A549 (cell line): ENCODE measurements at regions not wholly inside any gene's neighbourhood (a gene's known extent, or its start where the extent isn't known, plus 50 kb on each side); places are given as distances from the start of the nearest gene placed in this dataset.

ENCODE experiments used
- ATAC-seq, 2 experiments: fragments of 200-7000 bp in 1 of 2; fragments of >200 bp in 1 of 2; cut with Nextera tagmentation in 1 of 2; cut with Tn5 transposase in 1 of 2; 3 replicates each; pipeline versions ENCODE4 v1.8.0 to v1.9.1; 2018 to 2020; ENCODE audit warnings: mild to moderate bottlenecking in 1 of 2, moderate library complexity in 1 of 2
- CTCF ChIA-PET: fragments of 300-600 bp; sonication (Branson Sonifier 250); formaldehyde crosslinking; extraction: SDS; loops from one replicate; lab custom pipeline; 2021; ENCODE audit warnings: antibody characterized with exemption, inconsistent platforms; lab: Yijun Ruan, JAX
- POLR2A ChIA-PET: fragments of 350-600 bp; formaldehyde crosslinking; extraction: SDS; loops from one replicate; lab custom pipeline; 2021; ENCODE audit warnings: antibody characterized with exemption, inconsistent platforms; lab: Yijun Ruan, JAX
- DNase-seq, 2 experiments: peaks; one replicate each; pipeline versions ENCODE4 v3.0.0 to v3.0.0-alpha.2; 2011 to 2016; ENCODE audit warnings: low read depth in 1 of 2, low spot score in 1 of 2
- FAIRE-seq: peaks from 2 replicates; lab custom pipeline; 2011; peaks lifted over from hg19 to GRCh38; lab: Jason Lieb, UNC
- H3K27ac ChIP-seq, 2 experiments: fragments of >200 bp; sonication (Bioruptor Twin); formaldehyde crosslinking; 3 replicates each; pipeline ENCODE4 v1.5.1; 2016 to 2017
- H3K4me1 ChIP-seq: fragments of >200 bp; sonication (Bioruptor Twin); formaldehyde crosslinking; 3 replicates; pipeline ENCODE4 v1.6.1; 2016
- H3K4me2 ChIP-seq: fragments of >200 bp; sonication (Bioruptor Twin); formaldehyde crosslinking; 3 replicates; pipeline ENCODE4 v1.6.1; 2016
- H3K4me3 ChIP-seq: fragments of >200 bp; sonication (Bioruptor Twin); formaldehyde crosslinking; 3 replicates; pipeline ENCODE4 v1.5.1; 2016
- H3K9me3 ChIP-seq: fragments of >200 bp; sonication (Bioruptor Twin); formaldehyde crosslinking; 3 replicates; pipeline ENCODE4 v1.6.1; 2016
- CBX8 ChIP-seq: fragments of 200-600 bp; sonication (generic); IDR thresholded peaks from 2 replicates; pipeline ENCODE4 v1.6.1; 2016
- CEBPB ChIP-seq, 2 experiments: fragments of >200 bp in 1 of 2; sonication (Bioruptor Twin) in 1 of 2; formaldehyde crosslinking in 1 of 2; IDR thresholded peaks; 2 replicates each; pipeline ENCODE4 v1.6.1; 2012 to 2016
- CHD2 ChIP-seq: fragments of 150-350 bp; IDR thresholded peaks from 2 replicates; pipeline ENCODE4 v1.6.1; 2014; ENCODE audit warnings: low read length; ENCODE audit not compliant: partially characterized antibody
- CHD4 ChIP-seq: fragments of 200-600 bp; sonication (generic); IDR thresholded peaks from 2 replicates; pipeline ENCODE4 v1.6.1; 2016; ENCODE audit warnings: antibody characterized with exemption, mild to moderate bottlenecking, borderline replicate concordance
- CTCF ChIP-seq: fragments of >200 bp; sonication (Bioruptor Twin); formaldehyde crosslinking; IDR thresholded peaks from 3 replicates; pipeline ENCODE4 v1.5.1; 2016
- EHMT2 ChIP-seq: fragments of 200-600 bp; sonication (generic); IDR thresholded peaks from 2 replicates; pipeline ENCODE4 v1.6.1; 2016; ENCODE audit warnings: antibody characterized with exemption, low read depth, mild to moderate bottlenecking, moderate library complexity
- FOSB ChIP-seq: fragments of 250-450 bp; sonication (Bioruptor Pico); IDR thresholded peaks from 2 replicates; pipeline ENCODE4 v1.5.0; 2020; ENCODE audit warnings: mild to moderate bottlenecking, moderate library complexity
- HDAC2 ChIP-seq: fragments of 200-600 bp; sonication (generic); IDR thresholded peaks from 2 replicates; pipeline ENCODE4 v1.6.1; 2016
- HEYL ChIP-seq: fragments of 250-450 bp; sonication (Bioruptor Pico); IDR thresholded peaks from 2 replicates; pipeline ENCODE4 v1.8.0; 2021; ENCODE audit warnings: mild to moderate bottlenecking, moderate library complexity
- HMGXB4 ChIP-seq: fragments of 250-450 bp; sonication (Bioruptor Pico); IDR thresholded peaks from 2 replicates; pipeline ENCODE4 v1.5.0; 2021; ENCODE audit warnings: mild to moderate bottlenecking, moderate library complexity, borderline replicate concordance
- HOXB13 ChIP-seq: fragments of 250-450 bp; sonication (Bioruptor Pico); IDR thresholded peaks from 2 replicates; pipeline ENCODE4 v1.5.0; 2020; ENCODE audit warnings: low read depth, mild to moderate bottlenecking, moderate library complexity
- HOXB5 ChIP-seq: fragments of 250-450 bp; sonication (Bioruptor Pico); IDR thresholded peaks from 2 replicates; pipeline ENCODE4 v1.5.0; 2020; ENCODE audit warnings: mild to moderate bottlenecking, moderate library complexity
- KDM1A ChIP-seq: fragments of 200-600 bp; sonication (generic); IDR thresholded peaks from 2 replicates; pipeline ENCODE4 v1.6.1; 2016; ENCODE audit warnings: low read depth, mild to moderate bottlenecking
- KDM5A ChIP-seq: fragments of 200-600 bp; sonication (generic); IDR thresholded peaks from 2 replicates; pipeline ENCODE4 v1.6.1; 2016; ENCODE audit warnings: antibody characterized with exemption, mild to moderate bottlenecking
- MAFK ChIP-seq: fragments of 450-650 bp; IDR thresholded peaks from 2 replicates; pipeline ENCODE4 v1.6.1; 2014; ENCODE audit not compliant: partially characterized antibody
- MAZ ChIP-seq: fragments of 150-350 bp; IDR thresholded peaks from 2 replicates; pipeline ENCODE4 v1.6.1; 2014; ENCODE audit warnings: antibody characterized with exemption, low read depth, low read length, borderline replicate concordance
- MYC ChIP-seq: IDR thresholded peaks from 2 replicates; pipeline ENCODE4 v1.6.1; 2012; ENCODE audit warnings: mild to moderate bottlenecking, inconsistent platforms, low read length, improper control_type of control experiment, borderline replicate concordance
- NFE2L2 ChIP-seq: fragments of 150-350 bp; conservative IDR thresholded peaks from 2 replicates; pipeline ENCODE4 v1.6.1; 2014; ENCODE audit warnings: low read length
- NPAS2 ChIP-seq: fragments of 250-450 bp; sonication (Bioruptor Pico); IDR thresholded peaks from 2 replicates; pipeline ENCODE4 v1.8.0; 2022; ENCODE audit warnings: mild to moderate bottlenecking, moderate library complexity, borderline replicate concordance
- NR3C1 ChIP-seq: fragments of >200 bp; sonication (Bioruptor Twin); formaldehyde crosslinking; IDR thresholded peaks from 3 replicates; pipeline ENCODE4 v1.6.1; 2017
- PBX3 ChIP-seq: IDR thresholded peaks from 2 replicates; pipeline ENCODE4 v1.6.1; 2012
- PHF8 ChIP-seq: fragments of 200-600 bp; sonication (generic); IDR thresholded peaks from 2 replicates; pipeline ENCODE4 v1.6.1; 2016; ENCODE audit warnings: low read depth, mild to moderate bottlenecking, antibody characterized with exemption, moderate library complexity, borderline replicate concordance
- POLR2AphosphoS2 ChIP-seq: conservative IDR thresholded peaks from 2 replicates; pipeline ENCODE4 v1.6.1; 2012; ENCODE audit warnings: low read length, improper control_type of control experiment, inconsistent platforms
- RCOR1 ChIP-seq: fragments of 150-350 bp; IDR thresholded peaks from 2 replicates; pipeline ENCODE4 v1.6.1; 2014; ENCODE audit warnings: antibody characterized with exemption, low read length, low read depth
- REST ChIP-seq: fragments of 200-600 bp; sonication (generic); IDR thresholded peaks from 2 replicates; pipeline ENCODE4 v1.6.1; 2016; ENCODE audit warnings: antibody characterized with exemption, mild to moderate bottlenecking, moderate library complexity
- RNF2 ChIP-seq: fragments of 200-600 bp; sonication (generic); IDR thresholded peaks from 2 replicates; pipeline ENCODE4 v1.6.1; 2016; ENCODE audit warnings: low read depth, mild to moderate bottlenecking, antibody characterized with exemption, moderate library complexity, borderline replicate concordance
- SMC3 ChIP-seq: fragments of >200 bp; sonication (Bioruptor Twin); formaldehyde crosslinking; IDR thresholded peaks from 3 replicates; pipeline ENCODE4 v1.6.1; 2018; ENCODE audit warnings: inconsistent platforms
- SREBF2 ChIP-seq: fragments of 450-650 bp; IDR thresholded peaks from 2 replicates; pipeline ENCODE4 v1.6.1; 2014; ENCODE audit warnings: mild to moderate bottlenecking, moderate library complexity
- TFCP2L1 ChIP-seq: fragments of 250-450 bp; sonication (Bioruptor Pico); IDR thresholded peaks from 2 replicates; pipeline ENCODE4 v1.5.0; 2021; ENCODE audit warnings: mild to moderate bottlenecking
- TP53 ChIP-seq: fragments of 250-450 bp; sonication (Bioruptor Pico); IDR thresholded peaks from 2 replicates; pipeline ENCODE4 v1.5.0; 2021; ENCODE audit warnings: mild to moderate bottlenecking, moderate library complexity
- USF2 ChIP-seq: fragments of 450-650 bp; IDR thresholded peaks from 2 replicates; pipeline ENCODE4 v1.6.1; 2014; ENCODE audit warnings: antibody characterized with exemption
- WGBS: methylation state at CpG from one replicate; pipeline ENCODE4 v1.1.6; 2017; ENCODE audit errors: missing lambda C conversion rate; 5-methylcytosine and 5-hydroxymethylcytosine counted together
- TF ChIP-seq, protein P1 (sequence below): IDR thresholded peaks from 2 replicates; pipeline ENCODE4 v1.6.1; 2012
- TF ChIP-seq, protein P2 (sequence below): IDR thresholded peaks from 2 replicates; pipeline ENCODE4 v1.6.1; 2012; ENCODE audit warnings: low read depth, borderline replicate concordance

DNA sequence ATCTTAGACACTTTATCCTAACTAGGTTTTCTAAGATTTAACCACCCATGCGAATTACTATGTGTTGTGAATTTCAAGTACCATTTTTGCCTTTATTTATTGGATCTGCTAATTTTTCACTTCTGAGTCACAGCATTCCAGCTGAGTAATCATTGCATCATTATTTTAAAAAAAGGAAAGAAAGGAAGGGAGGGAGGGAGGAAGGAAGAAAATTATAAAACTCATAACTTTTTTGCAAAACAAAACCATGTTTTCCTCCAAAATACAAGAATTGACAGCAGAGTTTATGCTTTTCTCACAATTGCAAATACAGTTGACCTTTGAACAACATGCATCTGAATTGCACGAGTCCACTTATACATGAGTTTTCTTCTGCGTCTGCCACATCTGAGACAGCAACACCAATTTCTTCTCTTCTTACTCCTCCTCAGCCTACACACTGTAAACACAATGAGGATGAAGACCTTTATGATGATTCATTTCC lies 651.4 kb upstream of the NECTIN3 start:
- peak; percentile 88 for FAIRE-seq
- ChIA-PET POLR2A (no interaction called here), CTCF (no interaction called here)
- TF ChIP-seq CBX8, result no peak
- TF ChIP-seq CEBPB (IDR thresholded peaks at IDR 0.05), result peak; percentile 72 to 94
- no peak for TF ChIP-seq HOXB13 (CRISPR knock-in tag)
- TF ChIP-seq NR3C1, result no peak
- TF ChIP-seq HDAC2, result no peak
- TF ChIP-seq MAZ, result no peak
- peak; percentile 48; the same call in 2 of the 3 replicates for TF ChIP-seq SMC3
- TF ChIP-seq PBX3, result peak; percentile 66
- TF ChIP-seq, protein P1, sequence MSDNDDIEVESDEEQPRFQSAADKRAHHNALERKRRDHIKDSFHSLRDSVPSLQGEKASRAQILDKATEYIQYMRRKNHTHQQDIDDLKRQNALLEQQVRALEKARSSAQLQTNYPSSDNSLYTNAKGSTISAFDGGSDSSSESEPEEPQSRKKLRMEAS, result peak; percentile 37; the same call in 1 of the 2 replicates
- no peak for TF ChIP-seq EHMT2
- TF ChIP-seq KDM1A, result no peak
- TF ChIP-seq CHD2, result no peak
- no peak for TF ChIP-seq TFCP2L1 (CRISPR knock-in tag)
- TF ChIP-seq HOXB5 (CRISPR knock-in tag), result no peak
- TF ChIP-seq POLR2AphosphoS2, result no peak
- no peak for TF ChIP-seq TP53 (CRISPR knock-in tag)
- TF ChIP-seq RNF2, result no peak
- TF ChIP-seq FOSB (CRISPR knock-in tag), result no peak
- TF ChIP-seq, protein P2, sequence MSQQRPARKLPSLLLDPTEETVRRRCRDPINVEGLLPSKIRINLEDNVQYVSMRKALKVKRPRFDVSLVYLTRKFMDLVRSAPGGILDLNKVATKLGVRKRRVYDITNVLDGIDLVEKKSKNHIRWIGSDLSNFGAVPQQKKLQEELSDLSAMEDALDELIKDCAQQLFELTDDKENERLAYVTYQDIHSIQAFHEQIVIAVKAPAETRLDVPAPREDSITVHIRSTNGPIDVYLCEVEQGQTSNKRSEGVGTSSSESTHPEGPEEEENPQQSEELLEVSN, result no peak
- no peak for TF ChIP-seq CHD4
- TF ChIP-seq HEYL, result no peak
- TF ChIP-seq PHF8, result no peak
- no peak for TF ChIP-seq RCOR1
- TF ChIP-seq NFE2L2, result no peak
- TF ChIP-seq USF2, result no peak
- no peak for TF ChIP-seq REST
- no peak for TF ChIP-seq SREBF2
- TF ChIP-seq MAFK, result peak; percentile 31
- TF ChIP-seq NPAS2 (CRISPR knock-in tag), result no peak
- TF ChIP-seq HMGXB4 (CRISPR knock-in tag), result no peak
- TF ChIP-seq CTCF, result no peak
- TF ChIP-seq KDM5A, result no peak
- no peak for TF ChIP-seq MYC

More for the DNA sequence above, 651.4 kb upstream of the NECTIN3 start:
- Histone ChIP-seq H3K27ac (peak overlapping the region; percentile 74 to 81), H3K4me1 (peaks cover 28% of the 10 kb centered on the region), H3K4me2 (peak overlapping the region; percentile 68), H3K4me3 (peak overlapping the region; percentile 10; the same call in 1 of the 3 replicates), H3K9me3 (0 out of 3 replicates have a peak, but pooled peaks cover 2% of the 10 kb centered on the region)
- peak; percentile 56 to 77; a peak in 4 of 6 replicates for ATAC-seq
- 4% methylated on average over 3 of the region's 3 CpGs for WGBS
- DNase-seq, result peak; percentile 3 to 55
